ENCODE measurements at regions not wholly inside any gene's neighbourhood (a gene's known extent, or its start where the extent isn't known, plus 50 kb on each side); places are given as distances from the start of the nearest gene placed in this dataset.

- Histone ChIP-seq H3K9ac (ENCODE audit: low read depth, low read length) (no peak overlapping the region), H3K36me3 (ENCODE audit: insufficient read depth, low read length) (no peaks in the 10 kb centered on the region), H3K4me1 (ENCODE audit: insufficient read depth, low read length) (no peaks in the 10 kb centered on the region), H3K9me3 (ENCODE audit: control insufficient read depth, insufficient read depth, low read length) (no peaks in the 10 kb centered on the region)
Observed at GRCh38 chr11:29320196-29320595, 696.6 kb downstream of the KCNA4 start.

- Histone ChIP-seq H3K4me1 (ENCODE audit: insufficient read depth, low read length) (no peaks in the 10 kb centered on the region), H3K9ac (ENCODE audit: low read depth, low read length) (no peak overlapping the region), H3K9me3 (ENCODE audit: control insufficient read depth, insufficient read depth, low read length) (no peaks in the 10 kb centered on the region), H3K36me3 (ENCODE audit: insufficient read depth, low read length) (no peaks in the 10 kb centered on the region)
Observed at GRCh38 chr11:29319210-29319609, 697.6 kb downstream of the KCNA4 start.

GRCh38 chr11:29318134-29318845 is 698.5 kb downstream of the KCNA4 start:
- no peak overlapping the region for H3K9ac ChIP-seq (ENCODE audit: low read depth, low read length)

GRCh38 chr11:29317694-29318093 is 699.1 kb downstream of the KCNA4 start:
- Histone ChIP-seq H3K9ac (ENCODE audit: low read depth, low read length) (no peak overlapping the region), H3K9me3 (ENCODE audit: control insufficient read depth, insufficient read depth, low read length) (no peaks in the 10 kb centered on the region), H3K36me3 (ENCODE audit: insufficient read depth, low read length) (no peaks in the 10 kb centered on the region), H3K4me1 (ENCODE audit: insufficient read depth, low read length) (no peaks in the 10 kb centered on the region)

More at GRCh38 chr11:29318134-29318845, 698.5 kb downstream of the KCNA4 start:
- Histone ChIP-seq H3K9me3 (ENCODE audit: control insufficient read depth, insufficient read depth, low read length) (no peaks in the 10 kb centered on the region), H3K36me3 (ENCODE audit: insufficient read depth, low read length) (no peaks in the 10 kb centered on the region), H3K4me1 (ENCODE audit: insufficient read depth, low read length) (no peaks in the 10 kb centered on the region)

- Histone ChIP-seq H3K9ac (ENCODE audit: low read depth, low read length) (no peak overlapping the region), H3K36me3 (ENCODE audit: insufficient read depth, low read length) (no peaks in the 10 kb centered on the region), H3K9me3 (ENCODE audit: control insufficient read depth, insufficient read depth, low read length) (no peaks in the 10 kb centered on the region), H3K4me1 (ENCODE audit: insufficient read depth, low read length) (no peaks in the 10 kb centered on the region)
Observed at GRCh38 chr11:29315275-29315674, 701.6 kb downstream of the KCNA4 start.

- Histone ChIP-seq H3K36me3 (ENCODE audit: insufficient read depth, low read length) (no peaks in the 10 kb centered on the region), H3K9ac (ENCODE audit: low read depth, low read length) (no peak overlapping the region), H3K9me3 (ENCODE audit: control insufficient read depth, insufficient read depth, low read length) (no peaks in the 10 kb centered on the region), H3K4me1 (ENCODE audit: insufficient read depth, low read length) (no peaks in the 10 kb centered on the region)
Observed at GRCh38 chr11:29314211-29314610, 702.6 kb downstream of the KCNA4 start.

GRCh38 chr11:29312812-29313211 is 704.0 kb downstream of the KCNA4 start:
- Histone ChIP-seq H3K9me3 (ENCODE audit: control insufficient read depth, insufficient read depth, low read length) (no peaks in the 10 kb centered on the region), H3K9ac (ENCODE audit: low read depth, low read length) (no peak overlapping the region), H3K36me3 (ENCODE audit: insufficient read depth, low read length) (no peaks in the 10 kb centered on the region), H3K4me1 (ENCODE audit: insufficient read depth, low read length) (no peaks in the 10 kb centered on the region)

- Histone ChIP-seq H3K4me1 (ENCODE audit: insufficient read depth, low read length) (no peaks in the 10 kb centered on the region), H3K9me3 (ENCODE audit: control insufficient read depth, insufficient read depth, low read length) (no peaks in the 10 kb centered on the region), H3K9ac (ENCODE audit: low read depth, low read length) (no peak overlapping the region), H3K36me3 (ENCODE audit: insufficient read depth, low read length) (no peaks in the 10 kb centered on the region)
Observed at GRCh38 chr11:29310725-29311342, 706.0 kb downstream of the KCNA4 start.

- Histone ChIP-seq H3K36me3 (ENCODE audit: insufficient read depth, low read length) (no peaks in the 10 kb centered on the region), H3K9ac (ENCODE audit: low read depth, low read length) (no peak overlapping the region)
Observed at GRCh38 chr11:29309992-29310391, 706.8 kb downstream of the KCNA4 start.

GRCh38 chr11:29306527-29306926 is 710.3 kb downstream of the KCNA4 start:
- H3K36me3 ChIP-seq (ENCODE audit: insufficient read depth, low read length) = no peaks in the 10 kb centered on the region
- H3K9me3 ChIP-seq (ENCODE audit: control insufficient read depth, insufficient read depth, low read length) = no peaks in the 10 kb centered on the region
- no peaks in the 10 kb centered on the region for H3K4me1 ChIP-seq (ENCODE audit: insufficient read depth, low read length)
- no peak overlapping the region for H3K9ac ChIP-seq (ENCODE audit: low read depth, low read length)

More at GRCh38 chr11:29309992-29310391, 706.8 kb downstream of the KCNA4 start:
- no peaks in the 10 kb centered on the region for H3K9me3 ChIP-seq (ENCODE audit: control insufficient read depth, insufficient read depth, low read length)
- H3K4me1 ChIP-seq (ENCODE audit: insufficient read depth, low read length) = no peaks in the 10 kb centered on the region

- no peaks in the 10 kb centered on the region for H3K36me3 ChIP-seq (ENCODE audit: insufficient read depth, low read length)
- H3K4me1 ChIP-seq (ENCODE audit: insufficient read depth, low read length) = peaks cover 3% of the 10 kb centered on the region
- no peak overlapping the region for H3K9ac ChIP-seq (ENCODE audit: low read depth, low read length)
- no peaks in the 10 kb centered on the region for H3K9me3 ChIP-seq (ENCODE audit: control insufficient read depth, insufficient read depth, low read length)
Observed at GRCh38 chr11:29305456-29306232, 711.2 kb downstream of the KCNA4 start.

GRCh38 chr11:29300420-29300819 is 716.4 kb downstream of the KCNA4 start:
- Histone ChIP-seq H3K9ac (ENCODE audit: low read depth, low read length) (no peak overlapping the region), H3K36me3 (ENCODE audit: insufficient read depth, low read length) (no peaks in the 10 kb centered on the region), H3K9me3 (ENCODE audit: control insufficient read depth, insufficient read depth, low read length) (no peaks in the 10 kb centered on the region), H3K4me1 (ENCODE audit: insufficient read depth, low read length) (peaks cover 11% of the 10 kb centered on the region)

- peaks cover 11% of the 10 kb centered on the region for H3K4me1 ChIP-seq (ENCODE audit: insufficient read depth, low read length)
- H3K9ac ChIP-seq (ENCODE audit: low read depth, low read length) = no peak overlapping the region
- no peaks in the 10 kb centered on the region for H3K36me3 ChIP-seq (ENCODE audit: insufficient read depth, low read length)
- no peaks in the 10 kb centered on the region for H3K9me3 ChIP-seq (ENCODE audit: control insufficient read depth, insufficient read depth, low read length)
Observed at GRCh38 chr11:29296680-29297079, 720.1 kb downstream of the KCNA4 start.

- Histone ChIP-seq H3K9me3 (ENCODE audit: control insufficient read depth, insufficient read depth, low read length) (no peaks in the 10 kb centered on the region), H3K9ac (ENCODE audit: low read depth, low read length) (no peak overlapping the region), H3K36me3 (ENCODE audit: insufficient read depth, low read length) (no peaks in the 10 kb centered on the region), H3K4me1 (ENCODE audit: insufficient read depth, low read length) (no peaks in the 10 kb centered on the region)
Observed at GRCh38 chr11:29293825-29294224, 723.0 kb downstream of the KCNA4 start.

GRCh38 chr11:29282088-29282487 is 734.7 kb downstream of the KCNA4 start:
- Histone ChIP-seq H3K4me1 (ENCODE audit: insufficient read depth, low read length) (0 out of 2 replicates have a peak, but pooled peaks cover 16% of the 10 kb centered on the region), H3K9me3 (ENCODE audit: control insufficient read depth, insufficient read depth, low read length) (no peaks in the 10 kb centered on the region), H3K9ac (ENCODE audit: low read depth, low read length) (no peak overlapping the region), H3K36me3 (ENCODE audit: insufficient read depth, low read length) (no peaks in the 10 kb centered on the region)
